Adipocyte (in vitro differentiated cells): ENCODE measurements at regions not wholly inside any gene's neighbourhood (a gene's known extent, or its start where the extent isn't known, plus 50 kb on each side); places are given as distances from the start of the nearest gene placed in this dataset.
A peak's percentile ranks its signal among the peaks of the same experiment; 100 is the strongest.

ENCODE experiments used
- DNase-seq: peaks from one replicate; pipeline ENCODE4 v3.0.0-alpha.2; 2015; ENCODE audit warnings: low read depth
- H3K27me3 ChIP-seq: replicated peaks from 2 replicates; pipeline ENCODE4 v1.7.0; 2013; ENCODE audit warnings: mild to moderate bottlenecking, low read length, moderate library complexity; ENCODE audit not compliant: control insufficient read depth, insufficient read depth
- H3K36me3 ChIP-seq: 2 replicates; pipeline ENCODE4 v1.7.0; 2013; ENCODE audit warnings: low read length, mild to moderate bottlenecking, moderate library complexity; ENCODE audit not compliant: control insufficient read depth, insufficient read depth, severe bottlenecking
- H3K4me1 ChIP-seq: 2 replicates; pipeline ENCODE4 v1.7.0; 2013; ENCODE audit warnings: mild to moderate bottlenecking, low read length, moderate library complexity; ENCODE audit not compliant: control insufficient read depth, insufficient read depth
- H3K4me3 ChIP-seq: 2 replicates; pipeline ENCODE4 v1.7.0; 2013; ENCODE audit warnings: mild to moderate bottlenecking, low read length, moderate library complexity
- H3K9ac ChIP-seq: 2 replicates; pipeline ENCODE4 v1.7.0; 2013; ENCODE audit warnings: mild to moderate bottlenecking, low read length, moderate library complexity
- H3K9me3 ChIP-seq: 2 replicates; pipeline ENCODE4 v1.7.0; 2013; ENCODE audit warnings: mild to moderate bottlenecking, low read length, moderate library complexity; ENCODE audit not compliant: control insufficient read depth

DNA sequence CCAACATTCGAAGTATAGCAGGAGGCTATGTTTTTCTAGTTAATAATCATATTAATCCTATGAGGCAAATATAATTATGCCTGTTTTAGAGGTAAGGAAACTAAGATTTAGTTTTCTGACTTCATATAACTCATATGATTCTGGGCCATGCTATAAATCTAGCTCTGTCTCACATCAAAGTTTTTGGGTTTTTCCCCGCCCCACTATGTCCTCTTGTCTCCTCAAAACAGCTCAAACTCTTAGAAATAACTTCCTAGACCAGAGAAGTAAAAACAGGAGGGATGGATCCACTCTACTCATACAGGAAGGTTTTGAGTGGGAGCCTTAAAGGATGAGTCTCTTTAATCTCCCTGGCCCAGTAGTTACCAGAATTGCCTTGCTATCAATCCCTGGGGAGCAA, 256.4 kb upstream of the FGGY start:
- Histone ChIP-seq H3K27me3 (no peaks in the 10 kb centered on the region), H3K36me3 (no peaks in the 10 kb centered on the region), H3K4me1 (peaks cover 30% of the 10 kb centered on the region), H3K9me3 (no peaks in the 10 kb centered on the region), H3K4me3 (no peak overlapping the region), H3K9ac (no peak overlapping the region)
- no peak for DNase-seq

- peaks cover 30% of the 10 kb centered on the region for H3K4me1 ChIP-seq
- H3K9ac ChIP-seq, result peak overlapping the region; percentile 9
- no peaks in the 10 kb centered on the region for H3K36me3 ChIP-seq
- DNase-seq, result peak; percentile 81
- H3K9me3 ChIP-seq, result no peaks in the 10 kb centered on the region
- H3K4me3 ChIP-seq, result no peak overlapping the region
- no peaks in the 10 kb centered on the region for H3K27me3 ChIP-seq
Observed at GRCh38 chr1:59041646-59042277, 255.1 kb upstream of the FGGY start.

DNA sequence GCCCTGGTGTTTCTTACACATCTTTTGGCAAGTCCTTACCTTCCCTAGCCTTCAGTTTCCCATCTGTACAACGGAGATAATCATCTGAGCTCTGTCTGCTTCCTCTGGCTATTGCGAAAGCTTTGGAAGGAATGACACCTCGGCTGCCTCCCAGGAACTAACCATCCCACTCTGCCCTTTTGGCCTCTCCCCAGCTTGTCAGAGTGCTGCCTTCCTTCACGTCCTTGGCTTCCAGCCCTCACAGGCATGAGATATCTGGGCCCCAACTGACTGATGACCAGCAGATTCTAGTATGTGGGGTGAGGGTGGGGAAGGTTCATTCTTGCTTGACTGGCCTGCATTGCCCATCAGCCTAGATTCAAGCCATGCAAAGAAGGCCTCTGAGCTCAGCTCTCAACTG, 253.1 kb upstream of the FGGY start:
- no peak overlapping the region for H3K4me3 ChIP-seq
- DNase-seq, result peak; percentile 96
- no peaks in the 10 kb centered on the region for H3K36me3 ChIP-seq
- H3K9ac ChIP-seq, result peak overlapping the region; percentile 31
- H3K27me3 ChIP-seq, result no peaks in the 10 kb centered on the region
- H3K4me1 ChIP-seq, result peaks cover 30% of the 10 kb centered on the region
- H3K9me3 ChIP-seq, result no peaks in the 10 kb centered on the region

DNA sequence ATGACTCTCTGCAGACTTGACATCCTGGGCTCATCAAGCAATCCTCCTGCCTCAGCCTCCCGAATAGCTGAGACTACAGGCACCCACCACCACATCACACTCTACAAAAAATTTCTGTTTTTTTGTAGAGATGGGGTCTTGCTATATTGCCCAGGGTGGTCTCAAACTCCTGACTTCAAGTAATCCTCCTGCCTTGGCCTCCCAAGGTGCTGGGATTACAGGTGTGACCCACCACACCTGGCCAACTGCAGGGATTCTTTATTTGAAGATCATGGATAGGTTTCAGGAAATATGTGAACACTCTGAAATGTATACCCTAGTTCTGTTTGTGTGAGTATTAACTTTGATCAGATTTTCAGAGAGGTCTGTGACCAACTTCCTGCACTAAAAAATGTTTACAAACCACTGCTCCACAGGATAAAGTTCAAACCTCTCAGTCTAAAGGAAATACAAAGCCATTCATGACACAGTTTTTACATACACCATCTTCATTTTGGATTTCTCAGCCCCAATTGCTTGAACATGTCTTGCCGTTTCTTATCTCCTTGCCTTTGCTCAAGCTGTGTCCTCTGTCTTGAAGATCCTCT, 252.3 kb upstream of the FGGY start:
- DNase-seq, result no peak
- Histone ChIP-seq H3K36me3 (no peaks in the 10 kb centered on the region), H3K27me3 (no peaks in the 10 kb centered on the region), H3K9ac (no peak overlapping the region), H3K9me3 (no peaks in the 10 kb centered on the region), H3K4me1 (peaks cover 30% of the 10 kb centered on the region), H3K4me3 (no peak overlapping the region)

- no peaks in the 10 kb centered on the region for H3K27me3 ChIP-seq
- DNase-seq, result no peak
- no peaks in the 10 kb centered on the region for H3K36me3 ChIP-seq
- no peak overlapping the region for H3K4me3 ChIP-seq
- H3K9me3 ChIP-seq, result no peaks in the 10 kb centered on the region
- peaks cover 30% of the 10 kb centered on the region for H3K4me1 ChIP-seq
- H3K9ac ChIP-seq, result no peak overlapping the region
Observed at GRCh38 chr1:59045137-59045536, 251.8 kb upstream of the FGGY start.

DNA sequence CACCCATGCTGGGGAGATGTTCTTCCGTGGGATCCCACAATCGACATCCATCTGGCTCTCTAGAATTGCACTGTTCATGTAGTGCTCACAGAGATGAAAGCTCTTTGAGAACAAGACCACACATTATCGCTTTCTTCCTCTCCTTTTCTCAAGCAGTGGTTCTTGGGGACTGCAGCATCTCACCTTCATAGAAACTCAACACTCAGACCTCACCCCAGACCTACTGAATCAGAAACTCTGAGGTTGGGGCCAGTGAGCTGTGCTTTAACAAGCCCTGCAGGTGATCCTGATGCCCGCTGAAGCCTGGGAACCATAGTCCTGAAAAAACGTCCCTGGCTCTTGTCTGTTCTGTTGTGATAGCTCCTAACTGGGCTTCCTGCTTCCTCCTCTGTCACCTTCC, 251.3 kb upstream of the FGGY start:
- no peak overlapping the region for H3K4me3 ChIP-seq
- H3K36me3 ChIP-seq, result no peaks in the 10 kb centered on the region
- H3K4me1 ChIP-seq, result peaks cover 30% of the 10 kb centered on the region
- no peaks in the 10 kb centered on the region for H3K9me3 ChIP-seq
- H3K27me3 ChIP-seq, result no peaks in the 10 kb centered on the region
- DNase-seq, result no peak
- no peak overlapping the region for H3K9ac ChIP-seq

DNA sequence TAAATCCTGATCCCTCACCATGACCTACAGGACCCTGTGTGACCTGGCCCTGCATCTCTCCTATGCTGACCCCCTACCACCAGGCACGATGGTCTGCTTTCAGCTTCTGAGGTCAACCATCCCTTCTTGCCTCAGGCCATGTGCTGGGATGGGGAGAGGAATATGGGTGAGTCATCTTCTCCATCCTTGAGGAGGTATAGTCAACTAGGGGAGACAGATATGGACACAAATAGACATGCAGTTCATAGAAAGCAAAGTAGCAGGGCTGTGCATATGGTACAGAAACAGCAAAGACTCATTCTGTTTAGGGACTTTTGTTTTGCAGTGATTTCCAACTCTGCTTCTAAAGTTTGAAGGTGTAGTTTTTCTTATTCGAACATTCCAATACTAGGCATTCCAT, 250.8 kb upstream of the FGGY start:
- H3K27me3 ChIP-seq, result no peaks in the 10 kb centered on the region
- H3K4me1 ChIP-seq, result peaks cover 30% of the 10 kb centered on the region
- H3K9ac ChIP-seq, result no peak overlapping the region
- H3K36me3 ChIP-seq, result no peaks in the 10 kb centered on the region
- no peaks in the 10 kb centered on the region for H3K9me3 ChIP-seq
- peak; percentile 47 for DNase-seq
- H3K4me3 ChIP-seq, result no peak overlapping the region

- Histone ChIP-seq H3K27me3 (no peaks in the 10 kb centered on the region), H3K36me3 (no peaks in the 10 kb centered on the region), H3K4me3 (no peak overlapping the region), H3K9ac (no peak overlapping the region), H3K9me3 (no peaks in the 10 kb centered on the region), H3K4me1 (peaks cover 24% of the 10 kb centered on the region)
- DNase-seq, result peak; percentile 45
Observed at GRCh38 chr1:59046730-59047157, 250.2 kb upstream of the FGGY start.

- H3K9ac ChIP-seq, result no peak overlapping the region
- H3K4me1 ChIP-seq, result peaks cover 6% of the 10 kb centered on the region
- no peak overlapping the region for H3K4me3 ChIP-seq
- H3K9me3 ChIP-seq, result no peaks in the 10 kb centered on the region
- no peak for DNase-seq
- H3K36me3 ChIP-seq, result no peaks in the 10 kb centered on the region
- H3K27me3 ChIP-seq, result no peaks in the 10 kb centered on the region
Observed at GRCh38 chr1:59051007-59051406, 245.9 kb upstream of the FGGY start.

DNA sequence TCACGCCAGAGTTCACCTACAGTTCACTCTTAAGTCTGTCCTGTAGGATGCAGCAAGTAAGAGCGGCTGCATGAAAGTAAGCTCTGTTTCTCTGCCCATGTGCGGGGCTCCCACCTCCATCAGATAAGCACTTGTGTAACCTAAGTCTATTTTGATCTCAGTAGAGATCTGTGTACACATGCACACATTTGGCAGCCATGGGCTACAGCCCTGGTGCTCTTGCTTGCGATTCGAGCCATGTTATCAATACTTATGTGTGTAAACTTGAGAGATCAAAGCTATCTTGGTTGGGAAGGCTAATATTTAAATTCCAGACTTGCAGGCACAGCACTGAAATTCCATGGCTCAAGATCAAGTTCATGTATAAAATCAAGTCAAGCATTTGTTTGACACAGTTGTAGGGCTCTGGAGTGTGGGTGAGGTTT, 244.7 kb upstream of the FGGY start:
- Histone ChIP-seq H3K4me1 (peaks cover 17% of the 10 kb centered on the region), H3K36me3 (no peaks in the 10 kb centered on the region), H3K9me3 (no peaks in the 10 kb centered on the region), H3K4me3 (no peak overlapping the region), H3K9ac (no peak overlapping the region), H3K27me3 (no peaks in the 10 kb centered on the region)
- peak; percentile 45 for DNase-seq

- no peaks in the 10 kb centered on the region for H3K36me3 ChIP-seq
- no peaks in the 10 kb centered on the region for H3K9me3 ChIP-seq
- no peak for DNase-seq
- H3K4me1 ChIP-seq, result peaks cover 34% of the 10 kb centered on the region
- no peaks in the 10 kb centered on the region for H3K27me3 ChIP-seq
- H3K9ac ChIP-seq, result no peak overlapping the region
- H3K4me3 ChIP-seq, result no peak overlapping the region
Observed at GRCh38 chr1:59054172-59054571, 242.7 kb upstream of the FGGY start.
